GM12892 (cell line): ENCODE measurements at regions not wholly inside any gene's neighbourhood (a gene's known extent, or its start where the extent isn't known, plus 50 kb on each side); places are given as distances from the start of the nearest gene placed in this dataset.
"Not testable (repeated sequence)": the region's sequence is repeated elsewhere in the genome, so short reads cannot be mapped to it uniquely, and the experiment has no call there.

Experiments used
- DNase-seq: peaks from one replicate; pipeline ENCODE4 v3.0.0; 2011; ENCODE audit not compliant: insufficient read length
- FAIRE-seq: peaks from 2 replicates; lab custom pipeline; 2011; peaks lifted over from hg19 to GRCh38; lab: Jason Lieb, UNC
- POLR2A ChIP-seq: IDR thresholded peaks from 2 replicates; pipeline ENCODE4 v1.6.1; 2011; ENCODE audit warnings: low read depth, low read length, control low read depth
- POLR2AphosphoS5 ChIP-seq: IDR thresholded peaks from 2 replicates; pipeline ENCODE4 v1.6.1; 2011; ENCODE audit warnings: low read depth, low read length, control low read depth
- TAF1 ChIP-seq: IDR thresholded peaks from 2 replicates; pipeline ENCODE4 v1.6.1; 2011; ENCODE audit warnings: low read depth, mild to moderate bottlenecking, control low read depth, low read length, borderline replicate concordance

- no peak for DNase-seq
- no peak for FAIRE-seq
- TF ChIP-seq POLR2AphosphoS5 (no peak), TAF1 (no peak), POLR2A (no peak)
These were observed 162.5 kb upstream of the CNTNAP4 start for GRCh38 chr16:76114681-76115080.

GRCh38 chr16:76118344-76118743 lies 158.9 kb upstream of the CNTNAP4 start:
- no peak for TF ChIP-seq POLR2A
- TF ChIP-seq POLR2AphosphoS5, result no peak
- no peak for TF ChIP-seq TAF1
- FAIRE-seq (no peak), DNase-seq (no peak)

- no peak for DNase-seq
- FAIRE-seq, result no peak
- TF ChIP-seq POLR2A, result no peak
- no peak for TF ChIP-seq POLR2AphosphoS5
- no peak for TF ChIP-seq TAF1
These were observed 155.6 kb upstream of the CNTNAP4 start for GRCh38 chr16:76121636-76122035.

- TF ChIP-seq POLR2A, result no peak
- no peak for TF ChIP-seq POLR2AphosphoS5
- TF ChIP-seq TAF1, result no peak
- no peak for DNase-seq
- FAIRE-seq, result no peak
These were observed 153.2 kb upstream of the CNTNAP4 start for GRCh38 chr16:76123966-76124365.

GRCh38 chr16:76125871-76126270 lies 151.3 kb upstream of the CNTNAP4 start:
- FAIRE-seq (no peak), DNase-seq (no peak)
- TF ChIP-seq POLR2A (no peak), TAF1 (no peak), POLR2AphosphoS5 (no peak)

GRCh38 chr16:76138056-76138455 lies 139.1 kb upstream of the CNTNAP4 start:
- FAIRE-seq, DNase-seq: not testable (repeated sequence)

- FAIRE-seq, result no peak
- DNase-seq, result no peak
These were observed 119.6 kb upstream of the CNTNAP4 start for GRCh38 chr16:76157629-76158028.

GRCh38 chr16:76162046-76162445 lies 115.2 kb upstream of the CNTNAP4 start:
- FAIRE-seq (no peak), DNase-seq (no peak)
- TF ChIP-seq POLR2AphosphoS5, result no peak
- TF ChIP-seq POLR2A, result no peak
- no peak for TF ChIP-seq TAF1

More at GRCh38 chr16:76157629-76158028, 119.6 kb upstream of the CNTNAP4 start:
- TF ChIP-seq POLR2A (no peak), TAF1 (no peak), POLR2AphosphoS5 (no peak)

- no peak for FAIRE-seq
- TF ChIP-seq POLR2A, result no peak
- TF ChIP-seq POLR2AphosphoS5, result no peak
- no peak for TF ChIP-seq TAF1
These were observed 112.1 kb upstream of the CNTNAP4 start for GRCh38 chr16:76164970-76165558.

GRCh38 chr16:76175718-76176117 lies 101.5 kb upstream of the CNTNAP4 start:
- TF ChIP-seq POLR2A, result no peak
- no peak for TF ChIP-seq POLR2AphosphoS5
- no peak for TF ChIP-seq TAF1
- FAIRE-seq, result no peak
- no peak for DNase-seq

More at GRCh38 chr16:76164970-76165558, 112.1 kb upstream of the CNTNAP4 start:
- no peak for DNase-seq

GRCh38 chr16:76176153-76176552 lies 101.0 kb upstream of the CNTNAP4 start:
- TF ChIP-seq POLR2A (no peak), POLR2AphosphoS5 (no peak), TAF1 (no peak)
- DNase-seq (no peak), FAIRE-seq (no peak)

- no peak for FAIRE-seq
- TF ChIP-seq POLR2A, result no peak
- no peak for TF ChIP-seq POLR2AphosphoS5
- no peak for TF ChIP-seq TAF1
- DNase-seq, result no peak
These were observed 100.6 kb upstream of the CNTNAP4 start for GRCh38 chr16:76176616-76177015.

- TF ChIP-seq TAF1 (no peak), POLR2A (no peak), POLR2AphosphoS5 (no peak)
- no peak for FAIRE-seq
These were observed 95.1 kb upstream of the CNTNAP4 start for GRCh38 chr16:76182041-76182635.

More at GRCh38 chr16:76182041-76182635, 95.1 kb upstream of the CNTNAP4 start:
- DNase-seq, result no peak
